ENCODE measurements at regions not wholly inside any gene's neighbourhood (a gene's known extent, or its start where the extent isn't known, plus 50 kb on each side); places are given as distances from the start of the nearest gene placed in this dataset.

DNA sequence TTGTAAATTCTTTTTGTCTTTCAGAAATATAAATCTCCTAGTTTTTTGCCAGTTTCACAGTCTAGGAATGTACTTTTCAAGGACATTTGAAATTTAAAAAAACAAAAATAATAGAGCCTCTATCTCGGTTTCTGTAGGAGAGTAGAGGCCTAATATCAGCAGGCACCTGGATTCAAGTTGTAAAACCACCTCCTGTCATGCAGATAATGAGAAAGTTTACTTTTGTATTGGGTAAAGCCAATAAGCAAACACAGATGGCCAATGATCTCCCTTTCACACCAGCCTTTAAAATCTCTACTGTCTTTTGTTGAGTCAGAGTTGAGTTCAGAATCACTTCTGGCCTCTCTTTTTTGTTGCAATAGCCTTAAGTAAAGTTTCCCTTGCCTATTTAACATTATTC, 1499.9 kb downstream of the PCDH18 start (continued):
- TF ChIP-seq REST (IDR thresholded peaks at IDR 0.05; ENCODE audit: low read depth): no peak
- TF ChIP-seq CBX3 (IDR thresholded peaks at IDR 0.05; ENCODE audit: low read depth): no peak

DNA sequence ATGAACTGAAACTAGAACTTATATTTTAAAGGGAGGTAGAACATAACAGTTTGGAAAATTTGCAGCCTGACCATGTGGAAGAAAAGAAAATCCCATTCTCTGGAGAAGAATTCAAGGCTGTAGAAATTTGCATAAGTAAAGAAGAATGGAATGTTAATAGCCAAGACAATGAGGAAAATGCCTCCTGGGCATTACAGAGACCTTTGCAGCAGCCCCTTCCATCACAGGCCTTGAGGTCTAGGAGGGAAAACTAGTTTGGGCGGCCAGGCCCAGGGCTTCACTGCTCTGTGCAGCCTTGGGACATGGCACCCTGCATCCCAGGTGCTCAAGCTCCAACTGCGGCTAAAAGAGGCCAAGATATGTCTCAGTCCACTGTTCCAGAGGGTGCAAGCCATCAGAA, 1506.8 kb downstream of the PCDH18 start:
- no TSS peak for BruUV-seq (replicated peaks)
- ChIA-PET RAD21 (ENCODE audit: low non-redundant PET in 1 of 2, low total read pairs in 2 of 2, uncharacterized antibody in 2 of 2, unreplicated experiment in 2 of 2) (no interaction called here), POLR2A (no interaction called here), CTCF (no interaction called here)
- TF ChIP-seq YY1 (IDR thresholded peaks at IDR 0.05; ENCODE audit: extremely low read depth, insufficient replicate concordance, low read depth, low read length) (no peak), JUND (IDR thresholded peaks at IDR 0.05) (no peak), RAD21 (IDR thresholded peaks at IDR 0.05; ENCODE audit: low read depth) (no peak), EZH2 (IDR thresholded peaks at IDR 0.05) (no peak), ZFX (IDR thresholded peaks at IDR 0.05) (no peak), ZNF274 (IDR thresholded peaks at IDR 0.05; ENCODE audit: low read depth, low read length) (no peak), EGR1 (IDR thresholded peaks at IDR 0.05; ENCODE audit: low read depth) (no peak), TCF7L2 (IDR thresholded peaks at IDR 0.05; ENCODE audit: borderline replicate concordance, extremely low read depth, insufficient read depth, insufficient read length) (no peak), EZH2phosphoT487 (IDR thresholded peaks at IDR 0.05; ENCODE audit: borderline replicate concordance) (no peak), CBX3 (IDR thresholded peaks at IDR 0.05; ENCODE audit: low read depth) (no peak), REST (IDR thresholded peaks at IDR 0.05; ENCODE audit: low read depth) (no peak), SIN3A (IDR thresholded peaks at IDR 0.05; ENCODE audit: low read depth) (no peak), FOSL1 (IDR thresholded peaks at IDR 0.05; ENCODE audit: low read depth) (no peak)
- TF ChIP-seq, protein P1, sequence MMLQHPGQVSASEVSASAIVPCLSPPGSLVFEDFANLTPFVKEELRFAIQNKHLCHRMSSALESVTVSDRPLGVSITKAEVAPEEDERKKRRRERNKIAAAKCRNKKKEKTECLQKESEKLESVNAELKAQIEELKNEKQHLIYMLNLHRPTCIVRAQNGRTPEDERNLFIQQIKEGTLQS (IDR thresholded peaks at IDR 0.05): no peak
- Histone ChIP-seq H3K27me3 (ENCODE audit: insufficient read depth, low read length) (no peaks in the 10 kb centered on the region), H3K4me2 (ENCODE audit: low read length) (no peak overlapping the region), H3K9me2 (ENCODE audit: insufficient read depth) (no peaks in the 10 kb centered on the region), H3K4me3 (replicated peaks in 1 of 2; ENCODE audit: low read depth in 1 of 2, low read length in 2 of 2) (no peak overlapping the region), H4K20me1 (ENCODE audit: insufficient read depth) (no peaks in the 10 kb centered on the region), H3K9ac (ENCODE audit: low read length) (no peak overlapping the region), H3K36me3 (ENCODE audit: control insufficient read depth in 1 of 2, insufficient read depth in 2 of 2, low read length in 2 of 2) (no peaks in the 10 kb centered on the region), H3K79me2 (ENCODE audit: insufficient read depth, low read length) (no peaks in the 10 kb centered on the region), H3K9me3 (ENCODE audit: control insufficient read depth in 1 of 2, insufficient read depth in 1 of 2, low read depth in 1 of 2, low read length in 2 of 2) (no peaks in the 10 kb centered on the region), H2AFZ (ENCODE audit: low read depth, low read length, poor library complexity, severe bottlenecking) (no peak overlapping the region), H3K4me1 (ENCODE audit: control insufficient read depth in 1 of 2, insufficient read depth in 2 of 2, low read length in 2 of 2) (no peaks in the 10 kb centered on the region), H3K27ac (ENCODE audit: low read depth, low read length) (no peak overlapping the region)
- ATAC-seq (no peak), DNase-seq (ENCODE audit: low read depth, low spot score) (no peak)
- intact Hi-C loops (cut with micrococcal nuclease): no loop called here

Measured in HCT116 (cell line).